ENCODE measurements at regions not wholly inside any gene's neighbourhood (a gene's known extent, or its start where the extent isn't known, plus 50 kb on each side); places are given as distances from the start of the nearest gene placed in this dataset.
"Not testable (repeated sequence)": the region's sequence is repeated elsewhere in the genome, so short reads cannot be mapped to it uniquely, and the experiment has no call there.

GRCh38 chr18:71371951-71372605, 1083.2 kb downstream of the SOCS6 start:
- POLR2A ChIA-PET (ENCODE audit: partially characterized antibody), result no interaction called here
- Histone ChIP-seq H3K4me1 (ENCODE audit: insufficient read depth, low read length) (no peaks in the 10 kb centered on the region), H3K27ac (ENCODE audit: low read depth, low read length) (no peak overlapping the region), H3K27me3 (ENCODE audit: insufficient read depth, low read length) (no peaks in the 10 kb centered on the region), H3K4me3 (ENCODE audit: low read length in 2 of 2) (no peak overlapping the region), H3K36me3 (ENCODE audit: insufficient read depth, low read length) (no peaks in the 10 kb centered on the region), H3K9me3 (ENCODE audit: control insufficient read depth in 1 of 2, low read length in 2 of 2) (no peaks in the 10 kb centered on the region)
- CTCF ChIA-PET (ENCODE audit: partially characterized antibody), result no interaction called here
- Mint-ChIP-seq H3K4me1 (no peaks in the 10 kb centered on the region), H3K4me3 (no peak overlapping the region), H3K9me3 (peaks cover 0 to 25% (median 8%) of the 10 kb centered on the region in 8 donors), H3K36me3 (no peaks in the 10 kb centered on the region), H3K27me3 (no peaks in the 10 kb centered on the region), H3K27ac (no peak overlapping the region)
- no peak for DNase-seq
- intact Hi-C loops (cut with micrococcal nuclease), result no loop called here

- DNase-seq, result no peak
- Histone ChIP-seq H3K27ac (ENCODE audit: low read depth, low read length) (no peak overlapping the region), H3K4me3 (ENCODE audit: low read length in 2 of 2) (no peak overlapping the region), H3K9me3 (ENCODE audit: control insufficient read depth in 1 of 2, low read length in 2 of 2) (peaks cover 0 to 5% of the 10 kb centered on the region in 2 donors), H3K4me1 (ENCODE audit: insufficient read depth, low read length) (no peaks in the 10 kb centered on the region), H3K27me3 (ENCODE audit: insufficient read depth, low read length) (no peaks in the 10 kb centered on the region), H3K36me3 (ENCODE audit: insufficient read depth, low read length) (no peaks in the 10 kb centered on the region)
- ChIA-PET CTCF (ENCODE audit: partially characterized antibody) (interaction anchor here (0.7 kb wide), 1 partner anchor 378 kb away, joined by 3 read pairs; no protein-coding TSS in a partner anchor), POLR2A (ENCODE audit: partially characterized antibody) (no interaction called here)
- no peak overlapping the region for H3K4me3 Mint-ChIP-seq
- peaks cover 3 to 37% (median 14%) of the 10 kb centered on the region in 8 donors for H3K9me3 Mint-ChIP-seq
- intact Hi-C loops (cut with micrococcal nuclease), result no loop called here
- no peaks in the 10 kb centered on the region for H3K36me3 Mint-ChIP-seq
- no peak overlapping the region for H3K27ac Mint-ChIP-seq
- H3K4me1 Mint-ChIP-seq, result no peaks in the 10 kb centered on the region
- H3K27me3 Mint-ChIP-seq, result no peaks in the 10 kb centered on the region
These were observed 1082.0 kb downstream of the SOCS6 start for GRCh38 chr18:71370671-71371445.

- Mint-ChIP-seq H3K4me3 (no peak overlapping the region), H3K27me3 (no peaks in the 10 kb centered on the region), H3K27ac (no peak overlapping the region), H3K9me3 (peaks cover 3 to 42% (median 14%) of the 10 kb centered on the region in 8 donors), H3K4me1 (no peaks in the 10 kb centered on the region), H3K36me3 (no peaks in the 10 kb centered on the region)
- no peaks in the 10 kb centered on the region for H3K4me1 ChIP-seq (ENCODE audit: insufficient read depth, low read length)
- H3K4me3 ChIP-seq (ENCODE audit: low read length in 2 of 2), result no peak overlapping the region
- no peaks in the 10 kb centered on the region for H3K27me3 ChIP-seq (ENCODE audit: insufficient read depth, low read length)
- no peak overlapping the region for H3K27ac ChIP-seq (ENCODE audit: low read depth, low read length)
- intact Hi-C loops (cut with micrococcal nuclease), result no loop called here
- ChIA-PET POLR2A (ENCODE audit: partially characterized antibody) (no interaction called here), CTCF (ENCODE audit: partially characterized antibody) (interaction anchor here (0.7 kb wide), 1 partner anchor 377 kb away, joined by 3 read pairs; no protein-coding TSS in a partner anchor)
- DNase-seq, result no peak
- H3K36me3 ChIP-seq (ENCODE audit: insufficient read depth, low read length), result no peaks in the 10 kb centered on the region
- peaks cover 0 to 5% of the 10 kb centered on the region in 2 donors for H3K9me3 ChIP-seq (ENCODE audit: control insufficient read depth in 1 of 2, low read length in 2 of 2)
These were observed 1081.2 kb downstream of the SOCS6 start for GRCh38 chr18:71370095-71370494.

- no peak for DNase-seq
- Mint-ChIP-seq H3K36me3 (no peaks in the 10 kb centered on the region), H3K4me3 (no peak overlapping the region), H3K27me3 (no peaks in the 10 kb centered on the region), H3K27ac (no peak overlapping the region), H3K9me3 (peaks cover 4 to 24% (median 11%) of the 10 kb centered on the region in 8 donors), H3K4me1 (no peaks in the 10 kb centered on the region)
- intact Hi-C loops (cut with micrococcal nuclease), result no loop called here
- H3K9me3 ChIP-seq (ENCODE audit: control insufficient read depth in 1 of 2, low read length in 2 of 2), result peaks cover 0 to 5% of the 10 kb centered on the region in 2 donors
- ChIA-PET CTCF (ENCODE audit: partially characterized antibody) (no interaction called here), POLR2A (ENCODE audit: partially characterized antibody) (no interaction called here)
- no peaks in the 10 kb centered on the region for H3K36me3 ChIP-seq (ENCODE audit: insufficient read depth, low read length)
- no peaks in the 10 kb centered on the region for H3K27me3 ChIP-seq (ENCODE audit: insufficient read depth, low read length)
- no peak overlapping the region for H3K27ac ChIP-seq (ENCODE audit: low read depth, low read length)
- no peak overlapping the region for H3K4me3 ChIP-seq (ENCODE audit: low read length in 2 of 2)
- no peaks in the 10 kb centered on the region for H3K4me1 ChIP-seq (ENCODE audit: insufficient read depth, low read length)
These were observed 1073.3 kb downstream of the SOCS6 start for GRCh38 chr18:71362140-71362539.

- H3K9me3 Mint-ChIP-seq; H3K36me3 ChIP-seq (ENCODE audit: insufficient read depth, low read length); intact Hi-C loops (cut with micrococcal nuclease); DNase-seq; H3K4me1 ChIP-seq (ENCODE audit: insufficient read depth, low read length); POLR2A ChIA-PET (ENCODE audit: partially characterized antibody); H3K4me3 ChIP-seq (ENCODE audit: low read length in 2 of 2); CTCF ChIA-PET (ENCODE audit: partially characterized antibody); H3K36me3 Mint-ChIP-seq; H3K4me1 Mint-ChIP-seq; H3K27ac ChIP-seq (ENCODE audit: low read depth, low read length); H3K4me3 Mint-ChIP-seq; H3K27ac Mint-ChIP-seq; H3K27me3 ChIP-seq (ENCODE audit: insufficient read depth, low read length); H3K9me3 ChIP-seq (ENCODE audit: control insufficient read depth in 1 of 2, low read length in 2 of 2); H3K27me3 Mint-ChIP-seq: not testable (repeated sequence)
These were observed 1066.8 kb downstream of the SOCS6 start for GRCh38 chr18:71355599-71355998.

GRCh38 chr18:71352618-71353017, 1063.8 kb downstream of the SOCS6 start:
- CTCF ChIA-PET (ENCODE audit: partially characterized antibody), result no interaction called here
- Histone ChIP-seq H3K4me1 (ENCODE audit: insufficient read depth, low read length) (no peaks in the 10 kb centered on the region), H3K27me3 (ENCODE audit: insufficient read depth, low read length) (no peaks in the 10 kb centered on the region), H3K9me3 (ENCODE audit: control insufficient read depth in 1 of 2, low read length in 2 of 2) (no peaks in the 10 kb centered on the region), H3K27ac (ENCODE audit: low read depth, low read length) (no peak overlapping the region), H3K36me3 (ENCODE audit: insufficient read depth, low read length) (no peaks in the 10 kb centered on the region), H3K4me3 (ENCODE audit: low read length in 2 of 2) (no peak overlapping the region)
- H3K4me1 Mint-ChIP-seq, result no peaks in the 10 kb centered on the region
- no peaks in the 10 kb centered on the region for H3K27me3 Mint-ChIP-seq
- peaks cover 0 to 3% (median 0%) of the 10 kb centered on the region in 8 donors for H3K9me3 Mint-ChIP-seq
- H3K4me3 Mint-ChIP-seq, result no peak overlapping the region
- no peak for DNase-seq
- no peak overlapping the region for H3K27ac Mint-ChIP-seq
- H3K36me3 Mint-ChIP-seq, result no peaks in the 10 kb centered on the region
- POLR2A ChIA-PET (ENCODE audit: partially characterized antibody), result no interaction called here
- intact Hi-C loops (cut with micrococcal nuclease), result no loop called here

GRCh38 chr18:71336576-71337210, 1047.8 kb downstream of the SOCS6 start:
- Mint-ChIP-seq H3K27me3 (no peaks in the 10 kb centered on the region), H3K9me3 (peaks cover 0 to 8% (median 2%) of the 10 kb centered on the region in 8 donors), H3K4me1 (no peaks in the 10 kb centered on the region), H3K4me3 (no peak overlapping the region), H3K27ac (no peak overlapping the region), H3K36me3 (no peaks in the 10 kb centered on the region)
- no peak for DNase-seq
- Histone ChIP-seq H3K27ac (ENCODE audit: low read depth, low read length) (no peak overlapping the region), H3K9me3 (ENCODE audit: control insufficient read depth in 1 of 2, low read length in 2 of 2) (no peaks in the 10 kb centered on the region), H3K4me3 (ENCODE audit: low read length in 2 of 2) (no peak overlapping the region), H3K27me3 (ENCODE audit: insufficient read depth, low read length) (no peaks in the 10 kb centered on the region), H3K36me3 (ENCODE audit: insufficient read depth, low read length) (no peaks in the 10 kb centered on the region), H3K4me1 (ENCODE audit: insufficient read depth, low read length) (no peaks in the 10 kb centered on the region)
- POLR2A ChIA-PET (ENCODE audit: partially characterized antibody), result no interaction called here
- CTCF ChIA-PET (ENCODE audit: partially characterized antibody), result no interaction called here
- intact Hi-C loops (cut with micrococcal nuclease), result no loop called here
